ENCODE measurements at regions not wholly inside any gene's neighbourhood (a gene's known extent, or its start where the extent isn't known, plus 50 kb on each side); places are given as distances from the start of the nearest gene placed in this dataset.
"Not testable (repeated sequence)": the region's sequence is repeated elsewhere in the genome, so short reads cannot be mapped to it uniquely, and the experiment has no call there.

GRCh38 chr21:32823296-32823695, 51.7 kb upstream of the PAXBP1 start:
- not testable (repeated sequence) for H3K36me3 ChIP-seq; H3K27me3 ChIP-seq (replicated peaks; ENCODE audit: insufficient read depth); H3K4me3 ChIP-seq; H3K9me3 ChIP-seq; H3K27ac ChIP-seq; ATAC-seq (ENCODE audit: insufficient number of reproducible peaks, low FRiP score, low read depth); DNase-seq (ENCODE audit: low spot score)
- H3K4me1 ChIP-seq (ENCODE audit: control insufficient read depth in 1 of 2, low read depth in 2 of 2): peaks cover 0 to 16% of the 10 kb centered on the region in 2 donors

- Histone ChIP-seq H3K4me3 (no peak overlapping the region), H3K4me1 (ENCODE audit: control insufficient read depth in 1 of 2, low read depth in 2 of 2) (peaks cover 0 to 6% of the 10 kb centered on the region in 2 donors), H3K27me3 (replicated peaks; ENCODE audit: insufficient read depth) (no peaks in the 10 kb centered on the region), H3K36me3 (no peaks in the 10 kb centered on the region), H3K27ac (no peak overlapping the region), H3K9me3 (no peaks in the 10 kb centered on the region)
- DNase-seq (ENCODE audit: low spot score) (no peak), ATAC-seq (ENCODE audit: insufficient number of reproducible peaks, low FRiP score, low read depth) (no peak)
- no peak for TF ChIP-seq CTCF (IDR thresholded peaks at IDR 0.05)
These were observed 53.4 kb upstream of the PAXBP1 start for GRCh38 chr21:32824950-32825349.

GRCh38 chr21:32826329-32827167, 55.0 kb upstream of the PAXBP1 start:
- H3K4me3 ChIP-seq: no peak overlapping the region
- no peaks in the 10 kb centered on the region for H3K9me3 ChIP-seq
- no peak for DNase-seq (ENCODE audit: low spot score)
- no peak overlapping the region for H3K27ac ChIP-seq
- H3K4me1 ChIP-seq (ENCODE audit: control insufficient read depth in 1 of 2, low read depth in 2 of 2): no peaks in the 10 kb centered on the region
- no peaks in the 10 kb centered on the region for H3K36me3 ChIP-seq
- peak; percentile 35 for TF ChIP-seq CTCF (IDR thresholded peaks at IDR 0.05)
- ATAC-seq (ENCODE audit: insufficient number of reproducible peaks, low FRiP score, low read depth): no peak
- H3K27me3 ChIP-seq (replicated peaks; ENCODE audit: insufficient read depth): no peaks in the 10 kb centered on the region

GRCh38 chr21:32828908-32829307, 57.4 kb upstream of the PAXBP1 start:
- no peak for DNase-seq (ENCODE audit: low spot score)
- no peak for ATAC-seq (ENCODE audit: insufficient number of reproducible peaks, low FRiP score, low read depth)
- no peaks in the 10 kb centered on the region for H3K27me3 ChIP-seq (replicated peaks; ENCODE audit: insufficient read depth)
- H3K36me3 ChIP-seq: no peaks in the 10 kb centered on the region
- H3K4me3 ChIP-seq: no peak overlapping the region
- no peak overlapping the region for H3K27ac ChIP-seq
- H3K4me1 ChIP-seq (ENCODE audit: control insufficient read depth in 1 of 2, low read depth in 2 of 2): no peaks in the 10 kb centered on the region
- H3K9me3 ChIP-seq: no peaks in the 10 kb centered on the region
- TF ChIP-seq CTCF (IDR thresholded peaks at IDR 0.05): no peak

- H3K27ac ChIP-seq: no peak overlapping the region
- no peaks in the 10 kb centered on the region for H3K36me3 ChIP-seq
- ATAC-seq (ENCODE audit: insufficient number of reproducible peaks, low FRiP score, low read depth) (no peak), DNase-seq (ENCODE audit: low spot score) (no peak)
- H3K9me3 ChIP-seq: no peaks in the 10 kb centered on the region
- H3K4me1 ChIP-seq (ENCODE audit: control insufficient read depth in 1 of 2, low read depth in 2 of 2): no peaks in the 10 kb centered on the region
- TF ChIP-seq CTCF (IDR thresholded peaks at IDR 0.05): no peak
- H3K27me3 ChIP-seq (replicated peaks; ENCODE audit: insufficient read depth): no peaks in the 10 kb centered on the region
- H3K4me3 ChIP-seq: no peak overlapping the region
These were observed 57.9 kb upstream of the PAXBP1 start for GRCh38 chr21:32829504-32829903.

- not testable (repeated sequence) for H3K27me3 ChIP-seq (replicated peaks; ENCODE audit: insufficient read depth); H3K27ac ChIP-seq; DNase-seq (ENCODE audit: low spot score); H3K4me3 ChIP-seq; ATAC-seq (ENCODE audit: insufficient number of reproducible peaks, low FRiP score, low read depth); H3K9me3 ChIP-seq; H3K4me1 ChIP-seq (ENCODE audit: control insufficient read depth in 1 of 2, low read depth in 2 of 2); H3K36me3 ChIP-seq
These were observed 60.2 kb upstream of the PAXBP1 start for GRCh38 chr21:32831779-32832178.
